GM18511 (cell line): ENCODE measurements at regions not wholly inside any gene's neighbourhood (a gene's known extent, or its start where the extent isn't known, plus 50 kb on each side); places are given as distances from the start of the nearest gene placed in this dataset.

Source experiments
- ATAC-seq: cut with Tn5 transposase; IDR thresholded peaks from one replicate; pipeline ENCODE4 v1.9.1; 2021; ENCODE audit warnings: mild to moderate bottlenecking, moderate library complexity; ENCODE audit not compliant: unreplicated experiment

GRCh38 chr22:47237890-47238480, 475.5 kb downstream of the TBC1D22A start:
- ATAC-seq = no peak

- no peak for ATAC-seq
These were observed 474.3 kb downstream of the TBC1D22A start for GRCh38 chr22:47236718-47237117.

GRCh38 chr22:47236161-47236560, 473.7 kb downstream of the TBC1D22A start:
- no peak for ATAC-seq

- ATAC-seq = no peak
These were observed 471.1 kb downstream of the TBC1D22A start for GRCh38 chr22:47233316-47234243.

- ATAC-seq = no peak
These were observed 470.3 kb downstream of the TBC1D22A start for GRCh38 chr22:47232753-47233152.

GRCh38 chr22:47232197-47232596, 469.7 kb downstream of the TBC1D22A start:
- ATAC-seq = no peak

GRCh38 chr22:47231759-47232158, 469.3 kb downstream of the TBC1D22A start:
- ATAC-seq = no peak

- ATAC-seq = no peak
These were observed 468.3 kb downstream of the TBC1D22A start for GRCh38 chr22:47230741-47231140.

- no peak for ATAC-seq
These were observed 467.8 kb downstream of the TBC1D22A start for GRCh38 chr22:47230251-47230650.

- ATAC-seq = no peak
These were observed 466.3 kb downstream of the TBC1D22A start for GRCh38 chr22:47228767-47229166.

GRCh38 chr22:47225931-47226633, 463.6 kb downstream of the TBC1D22A start:
- ATAC-seq = no peak

GRCh38 chr22:47225080-47225930, 462.9 kb downstream of the TBC1D22A start:
- no peak for ATAC-seq
